ENCODE measurements at regions not wholly inside any gene's neighbourhood (a gene's known extent, or its start where the extent isn't known, plus 50 kb on each side); places are given as distances from the start of the nearest gene placed in this dataset.

- TF ChIP-seq CTCF (IDR thresholded peaks at IDR 0.05): no peak
- no peak overlapping the region for H3K27ac ChIP-seq (ENCODE audit: low read depth in 1 of 2, low read length in 2 of 2)
- Mint-ChIP-seq H3K27ac (no peak overlapping the region), H3K36me3 (ENCODE audit: low read depth) (no peaks in the 10 kb centered on the region), H3K27me3 (peaks cover 13% of the 10 kb centered on the region), H3K4me3 (no peak overlapping the region), H3K4me1 (ENCODE audit: low read depth) (no peaks in the 10 kb centered on the region), H3K9me3 (no peaks in the 10 kb centered on the region)
- no peaks in the 10 kb centered on the region for H3K4me1 ChIP-seq (ENCODE audit: insufficient read depth, low read length)
- DNase-seq (no peak), ATAC-seq (ENCODE audit: poor library complexity) (no peak)
- no peak overlapping the region for H3K4me3 ChIP-seq (ENCODE audit: low read length)
- POLR2A ChIA-PET: no interaction called here
- intact Hi-C loops (cut with DNase I, micrococcal nuclease): no loop called here
- no peaks in the 10 kb centered on the region for H3K36me3 ChIP-seq (ENCODE audit: insufficient read depth, low read length)
- H3K9me3 ChIP-seq (ENCODE audit: control insufficient read depth in 1 of 2, insufficient read depth in 1 of 2, low read length in 2 of 2): no peaks in the 10 kb centered on the region
- CTCF ChIA-PET: no interaction called here
- no peaks in the 10 kb centered on the region for H3K27me3 ChIP-seq (ENCODE audit: control insufficient read depth in 1 of 2, insufficient read depth in 2 of 2, low read length in 2 of 2)
These were observed 129.4 kb upstream of the VLDLR start for GRCh38 chr9:2492161-2492560.

GRCh38 chr9:2493109-2493508 lies 128.5 kb upstream of the VLDLR start:
- ATAC-seq (ENCODE audit: poor library complexity) (no peak), DNase-seq (no peak)
- Histone ChIP-seq H3K9me3 (ENCODE audit: control insufficient read depth in 1 of 2, insufficient read depth in 1 of 2, low read length in 2 of 2) (no peaks in the 10 kb centered on the region), H3K36me3 (ENCODE audit: insufficient read depth, low read length) (no peaks in the 10 kb centered on the region), H3K27ac (ENCODE audit: low read depth in 1 of 2, low read length in 2 of 2) (no peak overlapping the region), H3K4me1 (ENCODE audit: insufficient read depth, low read length) (no peaks in the 10 kb centered on the region), H3K27me3 (ENCODE audit: control insufficient read depth in 1 of 2, insufficient read depth in 2 of 2, low read length in 2 of 2) (no peaks in the 10 kb centered on the region), H3K4me3 (ENCODE audit: low read length) (no peak overlapping the region)
- intact Hi-C loops (cut with DNase I, micrococcal nuclease): no loop called here
- POLR2A ChIA-PET: no interaction called here
- H3K27ac Mint-ChIP-seq: no peak overlapping the region
- peaks cover 13% of the 10 kb centered on the region for H3K27me3 Mint-ChIP-seq
- H3K4me3 Mint-ChIP-seq: no peak overlapping the region
- CTCF ChIA-PET: no interaction called here
- H3K4me1 Mint-ChIP-seq (ENCODE audit: low read depth): no peaks in the 10 kb centered on the region
- H3K9me3 Mint-ChIP-seq: no peaks in the 10 kb centered on the region
- H3K36me3 Mint-ChIP-seq (ENCODE audit: low read depth): no peaks in the 10 kb centered on the region
- no peak for TF ChIP-seq CTCF (IDR thresholded peaks at IDR 0.05)

- Mint-ChIP-seq H3K9me3 (no peaks in the 10 kb centered on the region), H3K36me3 (ENCODE audit: low read depth) (no peaks in the 10 kb centered on the region), H3K4me3 (no peak overlapping the region), H3K27me3 (peaks cover 13% of the 10 kb centered on the region), H3K4me1 (ENCODE audit: low read depth) (no peaks in the 10 kb centered on the region), H3K27ac (no peak overlapping the region)
- Histone ChIP-seq H3K4me3 (ENCODE audit: low read length) (no peak overlapping the region), H3K36me3 (ENCODE audit: insufficient read depth, low read length) (no peaks in the 10 kb centered on the region), H3K27ac (ENCODE audit: low read depth in 1 of 2, low read length in 2 of 2) (no peak overlapping the region), H3K9me3 (ENCODE audit: control insufficient read depth in 1 of 2, insufficient read depth in 1 of 2, low read length in 2 of 2) (no peaks in the 10 kb centered on the region), H3K4me1 (ENCODE audit: insufficient read depth, low read length) (no peaks in the 10 kb centered on the region), H3K27me3 (ENCODE audit: control insufficient read depth in 1 of 2, insufficient read depth in 2 of 2, low read length in 2 of 2) (no peaks in the 10 kb centered on the region)
- DNase-seq (no peak), ATAC-seq (ENCODE audit: poor library complexity) (no peak)
- intact Hi-C loops (cut with DNase I, micrococcal nuclease): no loop called here
- ChIA-PET POLR2A (no interaction called here), CTCF (no interaction called here)
- TF ChIP-seq CTCF (IDR thresholded peaks at IDR 0.05): no peak
These were observed 128.1 kb upstream of the VLDLR start for GRCh38 chr9:2493529-2493928.

All from CD4-positive, alpha-beta T cell (primary cell).